ENCODE measurements at regions not wholly inside any gene's neighbourhood (a gene's known extent, or its start where the extent isn't known, plus 50 kb on each side); places are given as distances from the start of the nearest gene placed in this dataset.

DNA sequence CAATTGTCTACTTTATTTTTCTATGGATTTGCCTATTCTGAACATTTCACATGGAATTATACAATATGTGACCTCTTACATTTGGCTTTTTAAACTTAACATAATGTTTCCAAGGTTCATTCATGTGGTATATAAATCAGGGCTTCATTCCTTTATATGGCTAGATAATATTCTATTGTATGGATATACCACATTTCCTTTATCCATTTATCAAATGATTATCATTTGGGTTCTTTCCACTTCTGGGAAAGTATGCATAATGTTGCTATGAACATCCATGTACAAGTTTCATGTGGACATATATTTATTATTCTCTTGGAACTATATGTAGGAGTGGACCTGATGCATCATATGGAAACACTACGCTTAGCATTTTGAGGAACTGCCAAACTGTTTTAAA is 99.7 kb upstream of the NCKAP5 start:
- ATAC-seq: no peak

DNA sequence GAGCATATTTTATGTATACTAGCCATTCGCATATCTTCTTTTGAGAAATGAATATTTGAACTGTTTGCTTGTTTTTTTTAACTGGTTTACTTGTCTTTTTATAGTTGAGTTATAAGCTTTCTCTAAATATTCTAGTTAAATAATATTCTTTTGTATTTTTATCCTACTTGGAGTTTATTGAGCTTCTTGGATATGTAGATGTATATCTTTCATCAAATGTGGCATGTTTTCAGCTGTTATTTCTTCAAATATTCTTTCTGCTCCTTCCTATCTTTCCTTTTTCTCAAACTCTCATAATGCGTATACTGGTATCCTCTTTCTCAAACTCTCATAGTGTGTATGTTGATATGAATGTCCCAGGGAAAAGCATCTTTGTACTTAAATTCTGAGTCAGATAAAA is 100.3 kb upstream of the NCKAP5 start:
- no peak for ATAC-seq

DNA sequence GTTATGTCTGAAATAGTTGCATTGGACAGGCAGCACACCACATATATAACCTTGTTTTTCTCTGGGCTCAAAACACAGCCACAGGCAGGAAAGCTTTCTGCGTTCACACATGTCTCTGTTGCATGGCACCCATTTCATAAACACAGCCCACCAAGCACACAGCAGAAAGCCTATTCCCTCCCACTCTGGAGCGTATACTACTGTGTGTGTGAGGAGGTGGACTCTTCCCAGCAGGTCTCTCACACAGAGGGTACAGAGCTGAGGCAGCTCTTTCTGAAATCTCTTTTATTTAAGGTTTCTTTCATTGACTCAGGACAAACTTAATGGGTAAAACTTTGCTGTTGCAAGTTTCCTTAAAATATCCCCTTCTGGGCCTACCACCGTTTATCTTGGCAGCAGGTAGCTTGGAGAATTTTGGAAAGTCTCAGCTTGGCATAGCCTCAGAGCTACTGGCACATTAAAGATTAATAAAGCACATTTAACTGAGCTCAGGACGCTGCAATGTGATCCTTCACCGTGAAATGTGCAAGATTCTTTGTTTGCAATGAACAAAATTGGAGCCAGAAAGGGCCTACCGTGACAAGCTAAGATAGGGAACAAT is 105.1 kb upstream of the NCKAP5 start:
- ATAC-seq: no peak

DNA sequence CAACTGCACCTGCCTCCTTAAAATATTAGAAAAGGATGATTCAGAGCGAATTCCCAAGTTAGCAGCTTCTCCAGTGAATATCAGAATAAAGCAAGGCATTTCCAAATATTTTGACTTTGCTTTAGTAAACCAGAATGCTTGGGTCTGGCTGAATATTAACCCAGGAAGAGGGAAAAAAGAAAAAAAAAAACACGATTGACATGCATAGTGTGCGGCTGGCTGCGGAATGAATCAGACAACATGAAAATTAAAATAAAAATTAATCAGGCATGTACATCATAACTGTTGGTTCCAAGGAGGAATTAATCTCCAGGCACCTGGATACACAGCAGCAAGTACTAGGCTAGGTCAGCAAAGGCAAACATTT is 105.8 kb upstream of the NCKAP5 start:
- ATAC-seq: no peak

DNA sequence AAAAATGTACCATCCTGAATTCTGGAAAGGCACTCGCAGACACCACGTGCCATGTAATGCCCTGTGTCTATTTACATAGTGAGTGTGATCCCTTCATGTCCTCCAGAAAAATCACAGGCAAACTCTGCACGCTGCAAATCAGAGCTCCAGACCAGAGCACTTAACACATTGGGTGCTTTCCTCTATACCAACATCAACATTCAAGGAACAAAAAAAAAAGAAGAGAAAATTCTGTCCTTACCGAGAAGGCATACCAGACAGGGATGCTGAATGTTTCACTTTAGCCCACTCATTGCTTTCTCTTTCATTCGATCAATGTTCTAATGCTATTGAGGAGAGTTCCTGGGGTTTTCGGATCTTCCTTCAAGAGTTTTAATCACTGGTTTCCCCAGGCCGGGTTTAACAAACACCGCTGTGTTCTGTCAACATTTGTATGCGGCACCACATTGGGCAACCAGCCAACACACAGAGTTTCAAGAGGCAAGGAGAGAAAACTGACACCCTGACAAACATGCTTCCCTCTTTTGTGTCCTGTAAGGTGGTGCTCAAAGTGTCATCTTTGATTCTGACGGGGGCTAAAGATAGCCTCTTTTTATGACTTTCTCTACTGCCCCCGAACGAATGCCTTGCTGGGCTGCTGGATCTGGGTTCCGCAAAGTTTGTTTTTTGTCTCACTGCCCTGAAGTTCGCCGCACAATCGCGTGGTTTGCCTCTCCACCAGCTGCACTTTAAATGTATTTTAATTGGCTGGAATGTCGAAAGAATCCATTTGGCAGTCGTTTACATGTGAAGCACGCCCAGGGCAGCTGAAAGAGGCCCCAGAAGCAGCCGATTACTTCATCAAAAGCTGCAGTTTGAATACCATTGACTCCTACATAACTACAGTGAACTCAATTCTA is 106.4 kb upstream of the NCKAP5 start:
- no peak for ATAC-seq

DNA sequence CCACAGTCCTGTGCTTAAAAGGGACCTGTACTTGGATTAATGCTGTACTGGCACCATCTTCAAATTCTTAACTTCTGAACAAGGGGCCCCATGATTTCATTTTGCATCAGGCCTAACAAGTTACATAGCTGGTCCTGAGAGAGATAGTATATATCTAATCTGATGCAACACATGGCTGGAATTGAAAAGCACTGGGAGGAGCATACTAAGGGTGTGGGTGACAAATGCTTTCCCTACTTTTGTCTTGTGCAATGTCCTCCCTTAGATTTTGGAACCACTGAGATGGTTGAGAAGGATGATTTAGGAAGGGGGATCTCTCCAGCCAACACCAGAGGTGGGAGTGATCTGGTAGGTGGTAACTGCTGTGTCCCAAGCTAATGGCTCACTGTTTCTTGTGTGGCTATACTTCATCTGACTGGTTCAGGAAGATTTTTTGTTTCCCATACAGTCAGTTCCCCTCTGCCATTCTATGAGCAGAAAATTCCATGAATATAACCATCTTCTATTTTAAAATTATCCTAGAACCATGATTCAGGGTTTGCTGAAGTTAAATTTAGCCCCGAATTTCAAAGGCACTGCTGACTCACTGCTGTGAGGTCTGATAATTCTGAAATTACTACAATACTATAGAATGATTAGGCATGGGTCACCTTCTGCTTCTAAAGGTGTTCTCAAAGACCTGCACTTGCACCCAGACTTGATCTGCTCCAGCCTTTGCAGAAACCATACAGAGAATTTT is 108.3 kb upstream of the NCKAP5 start:
- ATAC-seq: peak; percentile 56

DNA sequence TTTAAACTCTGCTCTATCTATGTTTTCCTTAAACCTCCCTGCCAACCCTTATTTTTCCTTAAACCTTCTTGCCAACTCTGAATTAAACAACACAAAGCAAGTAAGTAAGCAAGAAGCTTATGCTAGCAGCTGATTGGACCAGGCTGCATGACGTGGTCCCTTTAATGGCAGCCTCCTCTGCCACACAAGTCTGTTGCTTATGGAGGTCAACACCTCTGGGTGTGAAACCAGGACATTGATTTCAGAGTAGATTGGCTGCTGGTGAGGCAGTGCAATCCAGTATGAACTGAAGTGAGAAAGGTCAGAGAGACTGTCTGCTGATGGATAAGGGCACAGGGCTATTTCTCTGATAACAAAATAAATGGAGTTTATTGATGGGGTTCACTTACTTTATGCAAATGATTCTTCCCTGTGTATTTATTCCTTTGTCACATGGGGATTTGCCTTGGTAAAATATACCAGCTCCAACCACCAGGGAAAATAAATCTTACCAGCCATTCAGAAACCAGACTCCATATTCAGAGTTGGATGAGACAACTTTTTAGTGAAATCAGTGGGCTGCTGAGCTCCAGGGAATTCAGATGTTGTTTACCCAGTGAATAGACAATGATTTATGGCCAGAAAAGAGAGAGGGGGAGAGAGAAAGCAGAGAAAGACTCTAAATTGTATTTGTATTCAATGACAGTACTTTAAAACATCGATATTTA is 112.2 kb upstream of the NCKAP5 start:
- no peak for ATAC-seq

DNA sequence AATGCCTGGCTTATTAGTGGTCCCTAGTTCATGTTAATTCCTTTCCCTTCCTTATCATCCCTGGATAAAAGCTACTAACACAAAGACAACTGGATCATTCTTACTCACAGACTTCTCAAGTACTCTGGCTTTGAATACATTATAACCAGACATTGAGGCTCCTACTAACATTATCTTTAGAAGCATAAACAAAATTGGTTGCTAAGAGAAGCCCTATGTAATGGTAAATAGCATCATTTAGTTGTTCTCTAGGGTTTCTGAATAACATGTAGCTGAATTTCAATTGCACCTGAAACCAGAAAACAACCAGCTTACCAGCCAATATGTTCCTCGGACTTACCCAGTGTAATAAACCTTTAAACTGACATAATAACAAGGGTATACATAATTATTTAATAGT is 114.1 kb upstream of the NCKAP5 start:
- ATAC-seq: no peak

DNA sequence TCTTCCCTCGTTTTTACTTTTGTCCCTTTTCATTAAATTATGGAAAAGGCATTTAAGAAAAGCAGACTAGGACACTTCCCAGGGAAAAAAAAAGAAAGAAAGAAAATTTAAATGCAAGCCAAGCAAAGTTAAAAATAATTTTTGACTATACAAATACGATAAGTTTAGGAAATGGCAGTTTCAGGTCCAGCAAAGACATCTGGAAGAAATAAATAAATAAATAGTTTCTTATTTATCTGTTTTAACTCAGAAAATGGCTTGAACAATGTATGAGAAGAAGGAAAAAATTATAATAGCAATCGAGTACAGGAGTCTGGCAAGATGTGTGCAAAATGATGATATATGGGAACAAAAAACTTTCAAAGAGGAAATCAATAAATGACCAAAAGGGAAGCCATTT is 114.6 kb upstream of the NCKAP5 start:
- ATAC-seq: no peak

DNA sequence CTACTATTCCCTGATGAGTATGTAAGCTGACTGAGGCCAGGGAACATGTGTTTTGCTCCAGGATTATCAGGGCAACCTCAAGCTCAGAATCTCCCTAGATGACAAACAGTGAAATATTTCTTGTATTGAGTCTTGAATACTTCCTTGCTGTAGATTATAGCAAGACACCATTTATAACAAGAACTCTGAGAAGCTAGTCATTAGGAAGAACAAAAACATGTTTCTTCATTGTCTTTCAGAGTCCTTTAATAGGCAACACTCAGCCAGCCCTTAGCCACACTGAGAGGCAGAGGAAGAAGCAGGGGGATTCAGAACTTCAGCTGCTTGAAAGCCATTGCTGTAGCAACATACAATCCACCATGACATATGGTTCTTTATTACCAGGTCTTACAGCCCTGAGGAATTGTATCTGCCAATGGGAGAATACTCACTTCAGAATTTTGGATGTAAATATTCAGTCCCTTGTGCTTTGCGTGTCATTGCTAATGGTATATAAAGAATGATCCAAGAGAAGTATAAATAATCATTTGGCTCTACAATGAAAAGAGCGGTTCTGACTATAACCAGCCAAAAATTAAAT is 117.5 kb upstream of the NCKAP5 start:
- ATAC-seq: no peak

DNA sequence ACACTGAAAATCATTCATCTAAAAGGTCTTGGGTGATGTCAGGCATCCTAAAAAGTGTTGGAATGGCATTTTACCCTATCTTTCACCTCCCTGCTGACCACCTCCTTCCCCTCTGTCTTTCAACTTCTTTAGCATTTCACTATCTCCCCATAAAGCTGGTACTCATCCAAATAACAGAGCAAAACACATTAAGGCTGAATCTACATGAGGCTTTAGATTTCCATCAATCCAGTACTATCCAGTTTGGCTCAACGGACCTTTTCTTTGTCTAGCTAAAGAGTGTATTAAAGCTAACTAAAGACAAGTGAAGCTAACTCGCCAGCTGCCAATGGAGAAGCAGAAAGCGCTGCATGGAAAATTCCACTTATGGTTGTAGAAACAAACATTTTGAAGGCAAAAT is 122.5 kb upstream of the NCKAP5 start:
- no peak for ATAC-seq

DNA sequence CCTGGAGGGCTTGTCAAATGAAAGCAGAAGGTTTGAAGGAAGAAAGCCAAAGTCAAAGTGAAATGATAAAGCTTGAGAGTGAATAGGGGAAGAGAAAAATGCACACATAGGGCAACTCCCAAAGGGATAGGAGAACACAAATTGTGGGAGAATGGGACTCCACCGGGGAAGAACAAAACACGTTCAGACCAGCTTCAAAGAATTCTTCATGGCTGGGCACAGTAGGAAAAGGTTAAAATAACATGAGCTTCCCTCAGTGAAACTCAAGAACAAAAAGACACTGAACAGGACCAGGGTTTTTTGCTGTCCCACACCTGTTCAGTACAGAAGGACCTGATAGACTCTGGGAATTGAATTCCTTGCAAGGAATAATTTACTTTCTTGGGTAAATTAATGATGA is 123.1 kb upstream of the NCKAP5 start:
- ATAC-seq: no peak

DNA sequence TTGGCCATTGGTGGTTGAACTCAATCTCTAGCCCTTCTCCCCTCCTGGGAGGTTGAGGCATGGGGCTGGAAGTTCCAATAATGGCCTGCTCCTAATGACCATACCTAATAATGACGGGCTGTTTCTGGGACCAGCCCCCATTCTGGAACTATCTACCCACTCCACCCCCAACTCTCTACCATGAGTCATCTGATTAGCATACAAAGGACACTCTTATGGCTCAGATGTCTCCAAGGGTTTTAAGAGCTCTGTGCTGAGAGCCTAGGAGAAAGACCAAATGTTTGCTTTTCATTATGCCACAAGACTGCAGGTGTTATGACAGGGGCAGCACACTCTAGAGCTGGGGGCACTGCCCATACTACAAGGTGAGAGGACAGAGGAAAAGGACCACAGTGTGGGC is 137.0 kb upstream of the NCKAP5 start:
- ATAC-seq: no peak

DNA sequence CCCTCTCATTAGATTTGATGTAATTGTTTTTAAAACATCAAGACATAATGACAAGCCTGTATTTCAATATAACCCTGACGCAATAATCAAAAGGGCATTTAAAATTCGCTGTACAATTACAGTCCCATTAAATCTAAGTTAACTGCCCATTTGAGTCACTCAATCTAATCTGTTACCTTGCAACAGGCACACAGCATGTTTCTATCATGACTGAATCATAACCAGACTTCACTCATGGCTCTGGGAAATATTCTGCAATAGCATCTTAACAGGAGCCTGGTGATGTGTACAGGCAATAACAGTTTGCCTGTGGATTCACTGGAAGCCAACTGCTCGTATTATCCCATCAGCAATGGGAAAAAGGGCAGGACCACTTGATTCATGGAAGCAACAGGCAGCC is 142.3 kb upstream of the NCKAP5 start:
- no peak for ATAC-seq

DNA sequence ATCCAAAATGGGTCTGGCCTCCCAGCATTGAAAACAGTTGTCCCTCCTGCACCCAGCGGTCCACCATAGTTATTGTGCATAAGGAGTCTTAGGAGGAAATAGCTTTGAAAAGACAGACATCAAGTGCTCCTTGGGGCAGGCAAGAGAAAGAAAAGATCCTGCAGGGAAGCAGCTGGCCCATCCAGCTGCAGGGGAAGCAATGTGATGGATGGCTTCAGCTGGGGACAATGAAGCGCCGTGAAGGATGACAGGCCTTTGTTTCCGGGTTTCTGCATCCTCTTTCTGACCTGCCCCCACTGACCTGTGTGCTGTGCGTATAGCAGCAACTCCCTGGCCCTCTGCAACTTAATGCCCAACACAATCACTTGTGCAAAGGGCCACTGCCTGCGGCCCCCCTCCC is 142.9 kb upstream of the NCKAP5 start:
- no peak for ATAC-seq

DNA sequence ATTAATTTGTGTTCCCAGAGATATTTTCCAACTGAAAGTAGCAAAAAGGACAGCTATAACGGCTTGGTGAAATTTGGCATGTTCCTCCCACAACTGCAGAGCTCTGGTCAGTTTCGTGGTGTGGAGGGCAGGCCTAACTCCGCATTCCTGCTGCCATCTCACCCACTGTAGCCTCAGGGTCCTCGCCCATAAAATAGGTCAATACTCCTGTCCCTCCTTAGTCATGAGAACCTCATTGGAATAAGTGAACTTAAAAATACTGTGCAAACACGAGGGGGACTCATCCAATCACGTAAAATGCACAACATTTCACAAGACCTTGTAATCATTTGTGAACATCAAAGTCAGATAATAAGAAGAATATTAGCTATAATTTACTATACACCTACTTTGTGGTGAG is 143.5 kb upstream of the NCKAP5 start:
- no peak for ATAC-seq

DNA sequence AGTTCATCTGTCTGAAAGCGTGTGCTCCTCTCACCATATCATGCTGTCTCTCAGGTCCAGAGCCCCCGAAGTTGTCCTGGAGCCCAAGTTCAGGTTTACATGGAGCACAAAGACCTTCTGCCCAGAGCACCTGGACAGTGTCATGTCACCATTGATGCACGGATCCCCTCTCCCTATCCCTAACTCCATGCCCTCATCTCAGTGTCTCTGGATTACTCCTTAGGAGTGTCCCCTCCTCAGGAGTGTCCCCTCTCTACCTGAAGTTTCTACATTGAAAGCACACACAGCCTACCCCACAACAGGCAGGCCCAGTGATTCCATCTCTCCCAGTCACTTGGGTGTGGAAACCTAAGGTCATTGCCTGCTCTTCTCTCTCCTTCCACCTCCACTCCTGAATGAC is 144.1 kb upstream of the NCKAP5 start:
- no peak for ATAC-seq

DNA sequence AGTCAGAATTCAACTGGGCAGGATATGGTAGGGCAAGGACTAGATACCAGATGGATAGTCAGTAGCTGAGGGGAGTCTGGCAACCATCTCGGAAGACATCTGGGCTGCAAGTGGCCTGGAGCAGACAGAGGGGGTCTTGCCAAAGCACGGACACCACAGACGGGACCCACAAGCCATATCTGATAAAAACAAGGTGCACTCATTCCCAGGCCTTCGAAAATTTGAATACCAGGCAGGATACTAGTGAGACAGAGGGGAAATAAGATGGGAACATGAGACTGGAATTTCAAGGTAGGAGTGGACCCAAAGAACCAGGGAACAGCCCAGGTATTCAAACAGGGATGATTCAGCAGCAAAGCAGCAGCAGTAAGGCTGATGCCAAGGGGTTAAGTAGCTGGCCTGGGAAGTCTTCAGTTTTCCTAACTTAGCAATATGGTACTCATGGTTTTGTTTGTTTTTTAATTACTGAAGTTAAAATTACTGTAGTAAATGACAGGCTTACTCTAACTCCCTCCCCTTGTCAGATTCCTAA is 144.9 kb upstream of the NCKAP5 start:
- ATAC-seq: no peak

DNA sequence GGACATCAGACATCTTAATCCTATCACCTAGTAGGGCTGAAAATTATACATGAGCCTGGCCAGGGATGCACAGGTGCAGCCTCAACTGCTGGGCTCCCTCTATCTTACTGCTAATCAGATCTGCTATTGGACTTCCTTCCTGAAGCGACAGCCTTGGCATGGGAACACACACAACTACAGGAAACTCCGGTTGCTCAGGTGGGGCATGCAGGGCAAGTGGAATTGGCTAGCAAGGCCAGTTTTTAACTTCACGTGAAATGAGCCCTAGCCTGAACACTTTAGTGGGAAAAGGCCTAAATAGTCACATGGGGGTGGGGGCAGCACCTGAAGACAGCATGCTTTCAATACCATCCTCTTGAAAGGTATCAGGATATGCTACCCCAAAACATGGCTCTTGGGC is 147.9 kb upstream of the NCKAP5 start:
- ATAC-seq: no peak

DNA sequence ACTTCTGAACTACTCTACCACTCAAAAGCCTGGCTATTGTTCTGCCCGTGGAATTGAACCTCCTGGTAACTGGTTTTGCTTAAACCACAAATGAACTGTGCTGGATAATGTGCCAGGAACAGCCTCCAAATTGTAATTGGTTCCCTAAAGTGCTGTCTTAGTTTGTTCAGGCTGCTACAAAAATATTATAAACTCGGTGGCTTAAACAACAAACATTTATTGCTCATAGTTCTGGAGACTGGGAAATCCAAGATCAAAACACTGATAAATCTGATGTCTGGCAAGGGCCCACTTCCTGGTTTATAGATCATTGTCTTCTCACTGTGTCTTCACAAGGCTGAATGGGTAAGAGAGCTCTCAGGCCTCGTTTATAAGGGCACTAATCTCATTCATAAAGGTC is 149.2 kb upstream of the NCKAP5 start:
- no peak for ATAC-seq

DNA sequence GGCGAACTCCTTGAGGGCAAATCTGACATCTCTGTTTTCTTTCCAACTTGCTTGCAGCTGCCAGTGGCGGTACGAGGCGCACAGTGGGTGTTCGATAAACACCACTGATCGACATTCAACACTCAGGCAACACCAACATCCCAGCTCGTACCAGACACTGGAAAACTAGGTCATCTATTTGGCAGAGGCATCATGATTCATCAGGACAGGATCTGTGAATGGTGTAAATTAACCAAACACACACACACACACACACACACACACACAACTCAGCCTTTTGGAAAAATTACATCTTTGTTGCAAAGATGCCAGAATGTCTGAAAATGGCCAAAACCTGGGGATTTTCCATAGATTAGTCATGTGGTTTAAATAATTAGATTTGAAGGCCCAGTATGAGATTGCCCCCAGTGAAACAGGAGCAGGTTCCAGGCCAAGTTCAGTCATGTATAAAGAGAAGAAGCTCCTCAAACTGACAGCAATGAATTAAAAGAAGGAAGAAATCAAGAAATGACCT is 150.5 kb upstream of the NCKAP5 start:
- no peak for ATAC-seq

DNA sequence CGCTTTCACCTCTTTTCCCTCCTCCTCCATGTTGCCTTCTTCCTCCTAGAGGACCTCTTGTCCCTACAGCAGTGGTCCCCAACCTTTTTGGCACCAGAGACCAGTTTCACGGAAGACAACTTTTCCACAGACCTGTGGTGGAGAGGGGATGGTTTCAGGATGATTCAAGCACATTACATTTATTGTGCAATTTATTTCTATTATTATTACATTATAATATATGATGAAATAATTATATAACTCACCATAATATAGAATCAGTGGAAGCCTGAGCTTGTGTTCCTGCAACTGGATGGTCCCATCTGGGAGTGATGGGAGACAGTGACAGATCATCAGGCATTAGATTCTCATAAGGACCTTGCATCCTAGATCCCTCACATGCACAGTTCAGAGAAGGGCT is 152.2 kb upstream of the NCKAP5 start:
- no peak for ATAC-seq
